Adrenal gland (tissue), 5 donors: ENCODE measurements at regions not wholly inside any gene's neighbourhood (a gene's known extent, or its start where the extent isn't known, plus 50 kb on each side); places are given as distances from the start of the nearest gene placed in this dataset.

Experiments used
- CTCF ChIP-seq, 6 experiments: fragments of 450-650 bp in 4 of 6; fragments of 200-600 bp in 2 of 6; sonication (generic) in 1 of 6; IDR thresholded peaks; 1 replicate in 5 of 6; 2 replicates in 1 of 6; pipeline versions ENCODE4 v1.5.1 to v1.8.0; 2016 to 2021; ENCODE audit warnings: antibody characterized with exemption in 6 of 6, mild to moderate bottlenecking in 2 of 6, moderate library complexity in 1 of 6
- POLR2A ChIP-seq, 2 donors: fragments of 450-650 bp; IDR thresholded peaks; one replicate each; pipeline ENCODE4 v1.6.1; 2017; ENCODE audit warnings: antibody characterized with exemption in 2 of 2, mild to moderate bottlenecking in 2 of 2, moderate library complexity in 1 of 2
- donor health status: DM: no; HTN: no; CAD: no.

GRCh38 chr17:70525961-70526360 lies 356.6 kb downstream of the KCNJ2 start:
- TF ChIP-seq POLR2A (IDR thresholded peaks at IDR 0.05) = no peak
- no peak for TF ChIP-seq CTCF (IDR thresholded peaks at IDR 0.05)
